Ectodermal cell (in vitro differentiated cells): ENCODE measurements at regions not wholly inside any gene's neighbourhood (a gene's known extent, or its start where the extent isn't known, plus 50 kb on each side); places are given as distances from the start of the nearest gene placed in this dataset.

Experiments
- H3K27ac ChIP-seq: 2 replicates; pipeline ENCODE4 v1.7.0; 2013; ENCODE audit warnings: mild to moderate bottlenecking, low read depth, low read length; ENCODE audit not compliant: insufficient read depth, poor library complexity, severe bottlenecking
- H3K27me3 ChIP-seq: 2 replicates; pipeline ENCODE4 v1.7.0; 2013; ENCODE audit warnings: mild to moderate bottlenecking, low read length; ENCODE audit not compliant: insufficient read depth, control insufficient read depth, poor library complexity, severe bottlenecking
- H3K36me3 ChIP-seq: one replicate; pipeline ENCODE4 v1.7.0; 2013; ENCODE audit warnings: low read length; ENCODE audit not compliant: control insufficient read depth, insufficient read depth
- H3K4me1 ChIP-seq: one replicate; pipeline ENCODE4 v1.7.0; 2013; ENCODE audit warnings: low read length; ENCODE audit not compliant: control insufficient read depth, insufficient read depth
- H3K4me3 ChIP-seq: 2 replicates; pipeline ENCODE4 v1.7.0; 2013; ENCODE audit warnings: low read depth, low read length, control low read depth; ENCODE audit not compliant: insufficient read depth
- H3K9me3 ChIP-seq: 2 replicates; pipeline ENCODE4 v1.7.0; 2013; ENCODE audit warnings: mild to moderate bottlenecking, low read length, moderate library complexity; ENCODE audit not compliant: control insufficient read depth
- WGBS, 2 experiments: methylation state at CpG; one replicate each; pipeline ENCODE4 v1.1.7; 2013; ENCODE audit warnings: missing lambda C conversion rate in 2 of 2; 5-methylcytosine and 5-hydroxymethylcytosine counted together

- H3K27me3 ChIP-seq: no peaks in the 10 kb centered on the region
- no peaks in the 10 kb centered on the region for H3K9me3 ChIP-seq
- no peak overlapping the region for H3K27ac ChIP-seq
- H3K4me1 ChIP-seq: no peaks in the 10 kb centered on the region
- H3K4me3 ChIP-seq: no peak overlapping the region
- 96 to 97% methylated on average over 3 of the region's 3 CpGs for WGBS, 2 experiments
- H3K36me3 ChIP-seq: no peaks in the 10 kb centered on the region
Observed at GRCh38 chr13:105240371-105240770, 1295.1 kb downstream of the EFNB2 start.

- no peaks in the 10 kb centered on the region for H3K9me3 ChIP-seq
- WGBS, 2 experiments: 91 to 92% methylated on average over 5 of the region's 5 CpGs
- H3K4me1 ChIP-seq: no peaks in the 10 kb centered on the region
Observed at GRCh38 chr13:105232439-105232838, 1303.0 kb downstream of the EFNB2 start.

DNA sequence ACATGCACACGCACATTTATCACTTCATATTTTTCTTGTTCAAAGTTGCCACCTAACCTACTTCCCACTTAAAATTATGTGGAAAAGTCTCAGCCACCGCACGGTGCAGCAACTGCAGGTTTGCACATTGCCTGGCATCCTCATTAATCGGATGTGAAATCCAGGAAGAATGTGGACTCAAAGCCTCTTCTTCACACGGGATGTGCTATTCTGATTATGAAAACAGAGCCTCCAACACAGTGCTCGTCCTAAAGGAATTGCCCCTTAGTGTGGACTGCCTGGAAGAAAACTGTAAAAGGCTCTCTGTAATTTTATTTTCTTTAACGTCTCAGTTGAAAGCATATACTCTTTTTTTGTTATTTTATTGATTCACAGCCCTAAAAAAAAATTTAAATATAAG lies 1303.5 kb downstream of the EFNB2 start:
- no peaks in the 10 kb centered on the region for H3K4me1 ChIP-seq
- no peak overlapping the region for H3K27ac ChIP-seq
- no peaks in the 10 kb centered on the region for H3K36me3 ChIP-seq
- H3K4me3 ChIP-seq: no peak overlapping the region
- H3K27me3 ChIP-seq: no peaks in the 10 kb centered on the region
- 92 to 95% methylated on average over 6 of the region's 7 CpGs for WGBS, 2 experiments
- no peaks in the 10 kb centered on the region for H3K9me3 ChIP-seq

More at GRCh38 chr13:105232439-105232838, 1303.0 kb downstream of the EFNB2 start:
- Histone ChIP-seq H3K27me3 (no peaks in the 10 kb centered on the region), H3K27ac (no peak overlapping the region), H3K36me3 (no peaks in the 10 kb centered on the region), H3K4me3 (no peak overlapping the region)

DNA sequence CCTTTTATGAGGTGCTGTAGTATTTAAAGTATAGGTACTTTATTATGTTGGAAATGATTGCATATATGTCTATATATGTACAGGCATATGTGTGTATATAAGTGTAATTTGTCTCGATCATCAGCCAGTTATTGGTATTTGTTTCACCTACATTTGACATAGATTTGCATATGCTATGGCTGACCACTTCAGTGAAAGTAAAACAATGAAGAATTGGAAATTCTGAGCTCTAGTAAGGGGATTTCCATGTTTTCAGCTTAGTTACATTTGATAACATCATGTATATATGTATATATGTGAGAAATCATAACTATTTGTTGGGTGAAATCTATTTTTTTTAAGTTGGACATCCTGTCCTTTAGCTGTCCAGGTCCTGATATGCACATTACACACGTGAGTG lies 1303.9 kb downstream of the EFNB2 start:
- Histone ChIP-seq H3K27ac (no peak overlapping the region), H3K9me3 (no peaks in the 10 kb centered on the region), H3K27me3 (no peaks in the 10 kb centered on the region), H3K4me3 (no peak overlapping the region), H3K4me1 (no peaks in the 10 kb centered on the region), H3K36me3 (no peaks in the 10 kb centered on the region)
- WGBS, 2 experiments: 79 to 94% methylated on average over 2 of the region's 2 CpGs

DNA sequence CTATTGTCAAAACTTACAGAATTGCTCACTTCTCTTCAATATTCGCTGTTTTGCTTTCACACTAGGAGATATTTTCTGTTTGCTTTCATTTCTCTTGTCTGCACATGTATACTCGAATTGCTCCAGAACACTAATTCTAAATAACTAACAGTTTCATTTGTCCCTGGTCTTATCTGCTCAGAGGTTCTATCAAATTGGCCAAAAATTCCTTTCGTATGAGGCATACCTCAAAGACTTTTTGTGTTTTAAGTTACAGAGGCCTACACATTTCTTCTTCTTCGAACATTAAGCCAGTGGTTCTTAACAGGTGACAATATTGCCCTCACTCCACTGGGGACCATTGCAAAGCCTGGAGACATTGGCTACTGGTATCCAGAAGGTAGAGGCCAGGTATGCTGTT lies 1314.6 kb downstream of the EFNB2 start:
- no peaks in the 10 kb centered on the region for H3K36me3 ChIP-seq
- H3K27ac ChIP-seq: no peak overlapping the region
- no peak overlapping the region for H3K4me3 ChIP-seq
- H3K27me3 ChIP-seq: no peaks in the 10 kb centered on the region
- H3K9me3 ChIP-seq: no peaks in the 10 kb centered on the region
- WGBS, 2 experiments: 92% methylated on average over 4 of the region's 4 CpGs
- H3K4me1 ChIP-seq: no peaks in the 10 kb centered on the region

GRCh38 chr13:105220063-105220462 lies 1315.4 kb downstream of the EFNB2 start:
- Histone ChIP-seq H3K36me3 (no peaks in the 10 kb centered on the region), H3K9me3 (no peaks in the 10 kb centered on the region), H3K27me3 (no peaks in the 10 kb centered on the region), H3K4me3 (no peak overlapping the region), H3K27ac (no peak overlapping the region), H3K4me1 (no peaks in the 10 kb centered on the region)
- WGBS, 2 experiments: 95 to 98% methylated on average over 8 of the region's 8 CpGs

DNA sequence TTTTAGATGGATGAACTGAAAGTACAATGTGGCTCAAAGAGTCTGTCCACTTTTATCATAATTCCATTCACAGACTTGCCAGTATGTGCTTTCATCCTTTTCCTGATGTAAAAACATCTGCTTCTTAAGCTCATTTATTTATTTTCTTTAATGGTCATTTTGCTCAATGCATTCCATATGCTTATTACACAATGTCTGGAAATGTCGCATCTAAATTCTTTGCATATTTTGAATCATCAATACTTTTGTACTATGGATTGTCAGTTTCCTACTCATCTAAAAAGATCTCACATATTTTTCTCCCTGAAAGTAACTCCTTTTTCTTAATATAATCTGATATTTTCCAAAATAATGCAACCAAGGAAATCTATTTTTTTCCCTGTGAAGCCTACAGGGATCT lies 1315.8 kb downstream of the EFNB2 start:
- Histone ChIP-seq H3K9me3 (no peaks in the 10 kb centered on the region), H3K4me3 (no peak overlapping the region), H3K27ac (no peak overlapping the region), H3K27me3 (no peaks in the 10 kb centered on the region), H3K4me1 (no peaks in the 10 kb centered on the region), H3K36me3 (no peaks in the 10 kb centered on the region)
- 89 to 100% methylated on average over 1 of the region's 1 CpG for WGBS, 2 experiments

DNA sequence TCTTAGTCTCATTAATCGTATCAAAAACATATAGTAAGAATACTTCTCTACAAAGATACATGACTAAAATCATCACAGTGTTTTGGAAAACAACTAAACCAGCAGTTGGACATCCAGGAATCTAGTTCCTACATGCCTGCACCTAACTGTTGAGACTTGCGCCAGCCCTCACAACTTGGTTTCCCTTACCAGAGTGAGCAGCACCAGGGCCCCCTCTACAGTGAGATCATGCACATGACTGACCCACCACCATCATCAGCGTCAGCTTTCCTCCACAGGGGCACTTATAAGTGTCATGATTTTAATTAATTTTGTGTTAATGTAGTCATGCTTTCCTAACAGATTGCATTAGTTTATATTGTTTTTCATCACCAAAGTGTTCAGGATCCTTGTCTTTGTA lies 1322.0 kb downstream of the EFNB2 start:
- no peaks in the 10 kb centered on the region for H3K27me3 ChIP-seq
- no peak overlapping the region for H3K27ac ChIP-seq
- H3K9me3 ChIP-seq: no peaks in the 10 kb centered on the region
- no peak overlapping the region for H3K4me3 ChIP-seq
- H3K36me3 ChIP-seq: no peaks in the 10 kb centered on the region
- no peaks in the 10 kb centered on the region for H3K4me1 ChIP-seq
- 84 to 100% methylated on average over 2 to 3 of the region's 3 CpGs for WGBS, 2 experiments

- H3K27ac ChIP-seq: no peak overlapping the region
- H3K4me3 ChIP-seq: no peak overlapping the region
- H3K27me3 ChIP-seq: no peaks in the 10 kb centered on the region
- H3K4me1 ChIP-seq: no peaks in the 10 kb centered on the region
- no peaks in the 10 kb centered on the region for H3K36me3 ChIP-seq
- no peaks in the 10 kb centered on the region for H3K9me3 ChIP-seq
- 40 to 80% methylated on average over 1 to 2 of the region's 4 CpGs for WGBS, 2 experiments
Observed at GRCh38 chr13:105207572-105208293, 1327.7 kb downstream of the EFNB2 start.

DNA sequence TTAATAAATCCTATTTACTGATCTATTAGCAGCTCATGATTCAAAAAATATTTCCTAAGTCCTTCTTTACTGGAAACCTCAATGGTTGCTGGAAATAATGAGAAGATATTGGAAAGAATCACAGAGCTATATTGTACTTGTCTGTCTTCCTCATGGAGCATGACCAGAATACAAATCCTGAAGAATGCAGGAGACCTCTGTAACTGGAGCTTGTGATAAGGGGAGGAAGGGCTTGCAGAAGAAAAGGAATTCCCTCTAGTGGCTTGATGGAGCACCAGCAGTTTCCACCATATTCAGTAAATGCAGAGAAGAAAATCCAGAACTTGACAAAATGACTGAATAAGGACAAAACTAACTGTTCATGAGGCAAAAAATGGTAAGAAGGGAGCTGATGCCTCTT lies 1333.1 kb downstream of the EFNB2 start:
- Histone ChIP-seq H3K36me3 (no peaks in the 10 kb centered on the region), H3K4me1 (no peaks in the 10 kb centered on the region), H3K9me3 (no peaks in the 10 kb centered on the region), H3K27me3 (no peaks in the 10 kb centered on the region), H3K4me3 (no peak overlapping the region), H3K27ac (no peak overlapping the region)

- 95 to 100% methylated on average over 3 of the region's 3 CpGs for WGBS, 2 experiments
- Histone ChIP-seq H3K27ac (no peak overlapping the region), H3K27me3 (no peaks in the 10 kb centered on the region), H3K4me3 (no peak overlapping the region), H3K9me3 (no peaks in the 10 kb centered on the region), H3K36me3 (no peaks in the 10 kb centered on the region), H3K4me1 (no peaks in the 10 kb centered on the region)
Observed at GRCh38 chr13:105201351-105201750, 1334.1 kb downstream of the EFNB2 start.
